ENCODE measurements at regions not wholly inside any gene's neighbourhood (a gene's known extent, or its start where the extent isn't known, plus 50 kb on each side); places are given as distances from the start of the nearest gene placed in this dataset.

DNA sequence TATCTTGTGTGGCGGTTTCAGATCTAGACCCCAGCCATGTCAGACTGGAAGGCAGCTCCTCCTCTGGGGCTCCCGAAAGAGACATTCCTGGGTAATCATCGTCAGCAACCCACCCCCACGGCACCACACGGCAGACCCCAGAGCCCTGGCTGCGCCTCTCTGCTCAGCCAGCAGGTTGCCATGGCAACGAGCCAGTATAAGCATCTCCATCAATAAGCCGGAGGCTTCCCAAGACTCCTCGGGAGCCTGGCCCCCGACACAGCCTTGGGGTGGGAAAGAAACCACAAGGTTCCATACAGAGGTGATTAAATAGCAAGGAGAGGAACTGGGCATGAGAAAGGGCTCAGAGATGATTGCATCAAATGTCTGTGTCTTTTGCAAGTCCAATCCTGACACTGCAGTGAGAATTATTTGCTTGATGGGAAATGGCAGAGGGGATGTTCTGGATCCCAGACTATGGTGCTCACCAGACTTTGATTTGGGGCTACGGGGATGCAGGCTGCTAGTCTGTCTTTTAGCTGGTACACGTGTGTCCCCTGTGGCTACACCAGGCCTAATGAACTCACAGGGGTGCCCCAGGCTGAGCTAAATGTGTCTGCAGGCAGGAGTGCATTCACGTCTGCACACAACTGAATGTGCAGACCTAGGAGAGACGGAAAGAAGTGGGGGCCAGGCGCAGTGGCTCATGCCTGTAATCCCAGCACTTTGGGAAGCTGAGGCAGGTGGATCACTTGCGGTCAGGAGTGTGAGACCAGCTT is 320.5 kb upstream of the TNRC6C start:
- TF ChIP-seq CTCF (IDR thresholded peaks at IDR 0.05; ENCODE audit: insufficient read depth, low read length, severe bottlenecking) = no peak
- H3K36me3 ChIP-seq (ENCODE audit: control insufficient read depth, insufficient read depth, low read length) = no peaks in the 10 kb centered on the region
- DNase-seq (ENCODE audit: low read depth) = no peak
- H3K4me3 ChIP-seq (ENCODE audit: low read depth, low read length) = no peak overlapping the region
- FAIRE-seq = no peak
- peaks cover 2% of the 10 kb centered on the region for H3K27me3 ChIP-seq (ENCODE audit: control insufficient read depth, insufficient read depth, low read length)

- H3K36me3 ChIP-seq (ENCODE audit: control insufficient read depth, insufficient read depth, low read length) = no peaks in the 10 kb centered on the region
- FAIRE-seq (no peak), DNase-seq (ENCODE audit: low read depth) (no peak)
- peaks cover 2% of the 10 kb centered on the region for H3K27me3 ChIP-seq (ENCODE audit: control insufficient read depth, insufficient read depth, low read length)
- TF ChIP-seq CTCF (IDR thresholded peaks at IDR 0.05; ENCODE audit: insufficient read depth, low read length, severe bottlenecking) = no peak
- no peak overlapping the region for H3K4me3 ChIP-seq (ENCODE audit: low read depth, low read length)
These were observed 318.3 kb upstream of the TNRC6C start for GRCh38 chr17:77640252-77640651.

- Histone ChIP-seq H3K36me3 (ENCODE audit: control insufficient read depth, insufficient read depth, low read length) (no peaks in the 10 kb centered on the region), H3K4me3 (ENCODE audit: low read depth, low read length) (no peak overlapping the region), H3K27me3 (ENCODE audit: control insufficient read depth, insufficient read depth, low read length) (no peaks in the 10 kb centered on the region)
- no peak for TF ChIP-seq CTCF (IDR thresholded peaks at IDR 0.05; ENCODE audit: insufficient read depth, low read length, severe bottlenecking)
- FAIRE-seq (no peak), DNase-seq (ENCODE audit: low read depth) (no peak)
These were observed 317.4 kb upstream of the TNRC6C start for GRCh38 chr17:77640916-77641605.

- Histone ChIP-seq H3K27me3 (ENCODE audit: control insufficient read depth, insufficient read depth, low read length) (no peaks in the 10 kb centered on the region), H3K4me3 (ENCODE audit: low read depth, low read length) (no peak overlapping the region), H3K36me3 (ENCODE audit: control insufficient read depth, insufficient read depth, low read length) (no peaks in the 10 kb centered on the region)
- DNase-seq (ENCODE audit: low read depth) (no peak), FAIRE-seq (no peak)
- TF ChIP-seq CTCF (IDR thresholded peaks at IDR 0.05; ENCODE audit: insufficient read depth, low read length, severe bottlenecking) = no peak
These were observed 316.8 kb upstream of the TNRC6C start for GRCh38 chr17:77641718-77642117.

GRCh38 chr17:77644181-77645071 is 314.1 kb upstream of the TNRC6C start:
- DNase-seq (ENCODE audit: low read depth) (no peak), FAIRE-seq (no peak)
- no peaks in the 10 kb centered on the region for H3K36me3 ChIP-seq (ENCODE audit: control insufficient read depth, insufficient read depth, low read length)
- no peaks in the 10 kb centered on the region for H3K27me3 ChIP-seq (ENCODE audit: control insufficient read depth, insufficient read depth, low read length)
- TF ChIP-seq CTCF (IDR thresholded peaks at IDR 0.05; ENCODE audit: insufficient read depth, low read length, severe bottlenecking) = no peak
- no peak overlapping the region for H3K4me3 ChIP-seq (ENCODE audit: low read depth, low read length)

All from bronchial epithelial cell (primary cell).